ENCODE measurements at regions not wholly inside any gene's neighbourhood (a gene's known extent, or its start where the extent isn't known, plus 50 kb on each side); places are given as distances from the start of the nearest gene placed in this dataset.
A peak's percentile ranks its signal among the peaks of the same experiment; 100 is the strongest.
"Not testable (repeated sequence)": the region's sequence is repeated elsewhere in the genome, so short reads cannot be mapped to it uniquely, and the experiment has no call there.

DNA sequence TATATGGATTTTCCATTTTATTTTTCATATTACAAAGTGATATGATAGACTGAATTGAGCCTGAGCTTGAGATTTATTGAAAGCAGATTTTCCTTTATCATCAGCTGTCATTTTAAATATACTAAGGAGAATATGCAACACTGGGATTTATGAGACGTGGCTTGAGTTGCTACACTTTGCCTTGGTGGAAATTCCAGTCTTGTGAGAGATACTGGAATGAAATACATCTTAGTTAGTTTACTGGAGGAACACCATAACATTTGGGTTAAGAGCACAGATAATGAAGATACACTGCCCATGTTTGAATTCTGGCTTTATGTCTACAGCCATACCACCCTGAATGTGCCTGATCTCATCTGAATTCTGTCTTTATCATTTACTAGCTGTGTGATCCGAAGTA lies 86.5 kb upstream of the IFNGR1 start:
- TF ChIP-seq, protein P1, sequence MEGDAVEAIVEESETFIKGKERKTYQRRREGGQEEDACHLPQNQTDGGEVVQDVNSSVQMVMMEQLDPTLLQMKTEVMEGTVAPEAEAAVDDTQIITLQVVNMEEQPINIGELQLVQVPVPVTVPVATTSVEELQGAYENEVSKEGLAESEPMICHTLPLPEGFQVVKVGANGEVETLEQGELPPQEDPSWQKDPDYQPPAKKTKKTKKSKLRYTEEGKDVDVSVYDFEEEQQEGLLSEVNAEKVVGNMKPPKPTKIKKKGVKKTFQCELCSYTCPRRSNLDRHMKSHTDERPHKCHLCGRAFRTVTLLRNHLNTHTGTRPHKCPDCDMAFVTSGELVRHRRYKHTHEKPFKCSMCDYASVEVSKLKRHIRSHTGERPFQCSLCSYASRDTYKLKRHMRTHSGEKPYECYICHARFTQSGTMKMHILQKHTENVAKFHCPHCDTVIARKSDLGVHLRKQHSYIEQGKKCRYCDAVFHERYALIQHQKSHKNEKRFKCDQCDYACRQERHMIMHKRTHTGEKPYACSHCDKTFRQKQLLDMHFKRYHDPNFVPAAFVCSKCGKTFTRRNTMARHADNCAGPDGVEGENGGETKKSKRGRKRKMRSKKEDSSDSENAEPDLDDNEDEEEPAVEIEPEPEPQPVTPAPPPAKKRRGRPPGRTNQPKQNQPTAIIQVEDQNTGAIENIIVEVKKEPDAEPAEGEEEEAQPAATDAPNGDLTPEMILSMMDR (IDR thresholded peaks at IDR 0.05): no peak
- no peak for ATAC-seq (ENCODE audit: low FRiP score)
- DNase-seq (ENCODE audit: low spot score): no peak

DNA sequence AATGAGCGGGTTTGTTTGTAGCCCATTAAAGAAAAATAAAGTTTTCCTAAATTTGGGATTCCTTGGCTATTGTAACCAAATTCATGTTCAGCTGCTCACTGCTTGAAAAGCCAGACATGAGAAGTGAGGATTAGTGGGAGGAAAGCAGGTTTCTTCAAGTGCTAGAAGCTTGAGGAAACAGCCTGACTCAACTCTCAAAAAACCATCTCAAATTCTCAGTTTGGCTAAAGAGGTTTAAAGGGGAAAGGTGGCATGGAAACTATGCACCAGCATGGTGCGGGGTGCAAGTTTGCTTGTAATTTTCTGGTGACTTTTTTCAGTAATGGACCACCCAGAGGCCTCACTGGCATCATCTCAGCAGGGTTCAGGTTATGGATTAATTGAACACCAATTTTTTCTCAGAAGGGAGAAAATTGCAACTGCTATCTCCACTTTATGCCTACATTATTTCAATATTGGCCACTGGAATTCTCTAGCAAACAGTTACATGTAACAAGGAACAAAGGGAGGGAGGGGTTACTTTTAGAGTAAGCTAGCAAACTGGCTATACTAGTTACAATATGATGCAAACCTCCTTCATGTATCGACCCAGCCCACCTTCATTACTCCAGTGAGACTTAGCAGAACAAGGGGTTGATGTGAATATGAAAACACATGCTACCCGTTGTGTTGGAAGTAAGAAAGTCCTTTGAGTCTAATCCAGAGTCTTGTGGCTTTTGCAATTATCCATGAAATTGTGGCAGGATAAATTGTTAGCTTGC lies 85.0 kb upstream of the IFNGR1 start:
- TF ChIP-seq, protein P1 (IDR thresholded peaks at IDR 0.05): no peak
- DNase-seq (ENCODE audit: low spot score) (no peak), ATAC-seq (ENCODE audit: low FRiP score) (no peak)

DNA sequence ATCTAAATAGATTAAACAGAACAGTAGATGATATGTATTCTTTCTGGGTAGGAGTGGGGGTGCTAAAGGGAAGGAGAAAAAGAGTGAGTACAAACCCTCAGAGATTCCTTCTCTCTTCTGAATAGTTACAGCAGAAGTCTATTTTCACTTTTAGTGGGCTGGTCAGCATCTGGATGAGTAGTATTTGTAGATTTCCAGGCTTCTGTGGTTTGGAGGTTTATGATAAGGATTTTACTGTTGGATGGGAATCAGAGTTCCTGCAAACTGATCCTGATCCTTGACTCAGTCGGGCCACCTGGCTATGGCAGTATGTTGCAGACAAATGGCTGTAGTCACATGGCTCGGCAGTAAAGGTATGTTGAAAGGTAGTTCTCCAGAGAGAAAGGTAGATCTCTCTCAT lies 84.3 kb upstream of the IFNGR1 start:
- ATAC-seq (ENCODE audit: low FRiP score) (no peak), DNase-seq (ENCODE audit: low spot score) (no peak)
- TF ChIP-seq, protein P1 (IDR thresholded peaks at IDR 0.05): no peak

DNA sequence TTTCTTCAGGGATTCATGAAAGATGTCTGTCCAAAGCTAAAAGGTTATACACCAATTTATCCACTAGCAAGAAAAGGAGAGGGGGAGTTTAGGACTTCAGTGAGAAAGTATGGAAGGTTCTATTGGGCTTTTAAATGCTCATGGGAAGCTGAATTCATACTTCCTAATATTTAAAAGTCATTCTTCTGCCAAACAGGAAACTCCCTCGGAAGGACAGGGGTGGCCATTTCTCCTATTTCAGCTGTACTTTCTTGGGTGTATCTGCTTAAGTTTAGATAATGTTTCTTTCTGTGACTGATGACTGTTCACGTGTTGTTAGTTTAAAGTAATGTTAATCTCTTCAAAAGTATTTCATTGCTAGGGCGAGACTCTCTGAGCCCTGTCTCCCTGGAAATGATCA lies 80.5 kb upstream of the IFNGR1 start:
- ATAC-seq (ENCODE audit: low FRiP score) (no peak), DNase-seq (ENCODE audit: low spot score) (no peak)
- TF ChIP-seq, protein P1 (IDR thresholded peaks at IDR 0.05): no peak

DNA sequence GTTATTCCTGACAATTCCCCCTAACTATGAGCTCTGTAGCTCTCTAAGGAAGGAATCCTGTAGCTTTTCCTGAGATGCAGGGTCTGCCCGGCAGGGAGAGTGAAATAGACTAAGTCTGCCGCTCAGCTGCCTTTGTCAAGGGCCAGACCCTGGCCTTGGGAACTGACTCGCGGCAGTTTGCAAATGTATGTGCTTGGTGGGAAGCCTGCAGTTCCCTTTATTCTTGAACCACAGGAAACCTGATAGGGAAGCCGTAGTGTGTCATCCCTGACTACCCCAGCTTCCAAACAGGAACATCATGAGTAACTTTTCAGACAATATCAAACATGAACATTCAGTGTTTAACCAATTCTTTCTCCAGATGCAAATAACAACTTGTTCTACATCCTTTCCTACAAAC lies 78.7 kb upstream of the IFNGR1 start:
- no peak for DNase-seq (ENCODE audit: low spot score)
- ATAC-seq (ENCODE audit: low FRiP score): no peak
- TF ChIP-seq, protein P1 (IDR thresholded peaks at IDR 0.05): no peak

DNA sequence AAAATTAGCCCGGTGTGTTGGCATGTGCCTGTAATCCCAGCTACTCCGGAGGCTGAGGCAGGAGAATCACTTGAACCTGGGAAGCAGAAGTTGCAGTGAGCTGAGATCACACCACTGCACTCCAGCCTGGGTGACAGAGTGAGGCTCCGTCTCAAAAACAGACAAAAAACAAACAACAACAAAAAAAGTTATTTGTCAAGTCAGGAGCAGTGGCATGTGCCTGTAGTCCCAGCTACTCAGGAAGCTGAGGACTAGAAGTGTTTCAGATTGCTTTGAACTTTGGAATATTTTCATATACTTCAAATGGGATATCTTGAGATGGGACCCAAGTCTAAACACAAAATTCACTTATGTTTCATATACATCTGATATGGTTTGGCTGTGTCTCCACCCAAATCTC lies 73.1 kb upstream of the IFNGR1 start:
- ATAC-seq (ENCODE audit: low FRiP score); DNase-seq (ENCODE audit: low spot score): not testable (repeated sequence)

DNA sequence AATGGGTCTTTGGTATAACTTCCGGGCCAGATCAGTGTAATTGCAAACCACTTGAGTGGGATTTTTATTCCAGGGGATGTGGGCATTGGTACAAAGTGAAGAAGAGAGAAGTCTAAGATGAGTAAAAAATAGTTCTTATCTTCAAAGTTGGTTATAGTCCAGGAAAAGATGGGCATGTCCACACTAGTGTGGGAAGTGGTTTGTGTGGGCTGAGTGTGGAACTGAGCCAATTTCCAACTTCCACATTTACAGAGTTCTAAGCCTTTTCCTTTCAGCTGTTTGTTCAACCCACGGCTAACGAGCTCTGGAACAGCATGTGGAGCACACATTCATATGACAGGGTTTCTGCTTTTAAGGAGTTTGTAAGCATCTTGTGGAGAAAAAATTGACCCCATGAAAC lies 72.3 kb upstream of the IFNGR1 start:
- peak; percentile 85 for ATAC-seq (ENCODE audit: low FRiP score)
- TF ChIP-seq, protein P1 (IDR thresholded peaks at IDR 0.05): no peak
- no peak for DNase-seq (ENCODE audit: low spot score)

All from omental fat pad (tissue), 3 donors.